HG03060 (cell line): ENCODE measurements at regions not wholly inside any gene's neighbourhood (a gene's known extent, or its start where the extent isn't known, plus 50 kb on each side); places are given as distances from the start of the nearest gene placed in this dataset.

ENCODE experiments used
- ATAC-seq: cut with Tn5 transposase; IDR thresholded peaks from one replicate; pipeline ENCODE4 v1.9.1; 2021; ENCODE audit warnings: low read depth, moderate number of reproducible peaks; ENCODE audit not compliant: unreplicated experiment

GRCh38 chr5:103354446-103354845 is 95.9 kb downstream of the MACIR start:
- ATAC-seq, result no peak

- no peak for ATAC-seq
These were observed 95.0 kb downstream of the MACIR start for GRCh38 chr5:103353581-103353980.

GRCh38 chr5:103347716-103348423 is 89.3 kb downstream of the MACIR start:
- no peak for ATAC-seq

GRCh38 chr5:103346162-103346748 is 87.7 kb downstream of the MACIR start:
- ATAC-seq, result no peak

- ATAC-seq, result no peak
These were observed 86.9 kb downstream of the MACIR start for GRCh38 chr5:103345461-103345860.

- peak; percentile 100 for ATAC-seq
These were observed 82.3 kb downstream of the MACIR start for GRCh38 chr5:103340717-103341388.

GRCh38 chr5:103340132-103340531 is 81.6 kb downstream of the MACIR start:
- no peak for ATAC-seq

GRCh38 chr5:103336941-103337340 is 78.4 kb downstream of the MACIR start:
- no peak for ATAC-seq

GRCh38 chr5:103333376-103333775 is 74.8 kb downstream of the MACIR start:
- ATAC-seq, result no peak

GRCh38 chr5:103330875-103331274 is 72.3 kb downstream of the MACIR start:
- no peak for ATAC-seq
